ENCODE measurements at regions not wholly inside any gene's neighbourhood (a gene's known extent, or its start where the extent isn't known, plus 50 kb on each side); places are given as distances from the start of the nearest gene placed in this dataset.

DNA sequence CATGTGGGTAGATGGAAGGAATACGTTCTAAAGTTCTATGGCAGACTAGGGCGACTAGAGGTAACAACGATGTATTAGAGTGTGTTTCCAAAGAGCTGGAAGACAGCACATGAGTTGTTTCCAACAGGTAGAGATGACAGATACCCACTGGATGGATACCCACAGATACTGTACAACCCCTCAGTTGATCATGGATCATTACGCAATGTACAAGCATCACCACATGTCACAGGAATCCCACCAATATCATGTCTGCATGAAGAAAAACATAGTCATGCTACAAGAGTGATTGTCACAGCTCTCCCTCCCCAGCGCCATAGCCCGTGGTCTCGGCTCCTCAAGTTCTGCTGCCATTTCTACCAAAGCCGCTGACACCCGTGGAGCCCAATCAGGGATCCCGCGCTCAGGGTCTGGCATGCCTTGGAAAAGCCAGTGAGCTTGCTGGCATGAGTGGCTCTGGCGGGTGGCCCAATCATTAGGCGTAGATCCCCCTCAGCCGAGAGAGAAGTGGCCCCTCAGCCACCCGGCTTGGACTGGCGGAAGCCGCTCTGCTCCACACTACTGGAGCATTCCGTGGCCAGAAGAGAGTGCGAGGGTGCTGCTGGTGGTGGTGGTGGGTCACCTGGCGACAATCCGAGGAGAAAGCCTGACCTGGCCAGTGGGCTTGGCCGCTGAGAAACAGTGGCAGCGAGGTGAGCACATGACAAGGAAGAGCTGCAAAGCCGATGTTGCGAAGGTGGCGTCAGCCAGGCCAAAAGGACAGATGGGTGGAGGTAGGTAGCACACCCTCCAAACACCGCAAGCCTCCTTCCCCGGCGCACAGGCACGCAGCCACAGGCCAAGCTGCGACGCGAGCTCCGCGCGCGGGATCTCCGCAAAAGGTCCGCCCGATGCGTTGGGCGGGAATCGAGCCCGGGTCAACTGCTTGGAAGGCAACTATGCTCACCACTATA lies 65.7 kb upstream of the FCGR2A start:
- TF ChIP-seq, protein P1, sequence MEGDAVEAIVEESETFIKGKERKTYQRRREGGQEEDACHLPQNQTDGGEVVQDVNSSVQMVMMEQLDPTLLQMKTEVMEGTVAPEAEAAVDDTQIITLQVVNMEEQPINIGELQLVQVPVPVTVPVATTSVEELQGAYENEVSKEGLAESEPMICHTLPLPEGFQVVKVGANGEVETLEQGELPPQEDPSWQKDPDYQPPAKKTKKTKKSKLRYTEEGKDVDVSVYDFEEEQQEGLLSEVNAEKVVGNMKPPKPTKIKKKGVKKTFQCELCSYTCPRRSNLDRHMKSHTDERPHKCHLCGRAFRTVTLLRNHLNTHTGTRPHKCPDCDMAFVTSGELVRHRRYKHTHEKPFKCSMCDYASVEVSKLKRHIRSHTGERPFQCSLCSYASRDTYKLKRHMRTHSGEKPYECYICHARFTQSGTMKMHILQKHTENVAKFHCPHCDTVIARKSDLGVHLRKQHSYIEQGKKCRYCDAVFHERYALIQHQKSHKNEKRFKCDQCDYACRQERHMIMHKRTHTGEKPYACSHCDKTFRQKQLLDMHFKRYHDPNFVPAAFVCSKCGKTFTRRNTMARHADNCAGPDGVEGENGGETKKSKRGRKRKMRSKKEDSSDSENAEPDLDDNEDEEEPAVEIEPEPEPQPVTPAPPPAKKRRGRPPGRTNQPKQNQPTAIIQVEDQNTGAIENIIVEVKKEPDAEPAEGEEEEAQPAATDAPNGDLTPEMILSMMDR (IDR thresholded peaks at IDR 0.05; ENCODE audit: low read depth, low read length, poor library complexity, severe bottlenecking) = no peak
- no peak for TF ChIP-seq EZH2phosphoT487 (IDR thresholded peaks at IDR 0.05; ENCODE audit: borderline replicate concordance, low read length)
